Kasumi-1 (cell line): ENCODE measurements at regions not wholly inside any gene's neighbourhood (a gene's known extent, or its start where the extent isn't known, plus 50 kb on each side); places are given as distances from the start of the nearest gene placed in this dataset.

Source experiments
- DNase-seq, 2 experiments: peaks; one replicate each; lab custom pipeline; 2025; lab: John Stamatoyannopoulos, UW

DNA sequence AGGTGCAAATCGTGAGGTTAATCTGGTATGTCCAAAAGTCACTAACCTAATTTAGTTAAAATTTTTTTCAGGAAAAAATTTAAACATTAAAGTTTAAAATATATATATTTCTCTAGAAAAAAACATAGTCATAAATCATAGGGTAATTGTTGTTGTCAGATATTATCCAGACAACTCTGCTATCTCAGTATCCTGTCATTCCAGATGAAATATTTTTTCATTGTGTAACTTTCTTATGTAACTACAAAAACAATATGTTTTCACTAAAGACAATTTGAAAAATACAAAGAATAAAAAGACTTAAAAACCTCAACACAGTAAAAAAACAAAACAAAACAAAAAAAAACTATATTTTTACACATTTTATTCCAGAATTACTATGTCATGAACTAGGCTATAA lies 57.6 kb downstream of the TENT5A start:
- no peak for DNase-seq

DNA sequence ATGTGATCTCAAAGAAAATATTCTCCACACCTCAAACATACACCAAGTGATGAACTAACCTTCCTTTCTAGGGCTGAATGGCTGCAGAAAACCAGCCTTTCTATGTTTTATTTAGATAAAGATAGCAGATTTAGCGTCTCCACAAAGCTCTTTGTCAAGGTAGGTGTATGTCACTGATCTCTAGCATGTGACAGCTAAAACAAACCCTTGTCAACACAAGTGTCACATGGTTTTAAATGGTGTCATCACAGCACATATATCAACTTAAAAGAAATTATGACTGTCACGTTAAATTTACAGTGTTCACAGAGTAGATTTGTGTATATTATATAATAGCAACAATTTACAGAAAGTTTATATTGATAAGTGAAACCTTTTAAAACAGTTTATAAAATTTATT lies 58.3 kb downstream of the TENT5A start:
- no peak for DNase-seq

DNA sequence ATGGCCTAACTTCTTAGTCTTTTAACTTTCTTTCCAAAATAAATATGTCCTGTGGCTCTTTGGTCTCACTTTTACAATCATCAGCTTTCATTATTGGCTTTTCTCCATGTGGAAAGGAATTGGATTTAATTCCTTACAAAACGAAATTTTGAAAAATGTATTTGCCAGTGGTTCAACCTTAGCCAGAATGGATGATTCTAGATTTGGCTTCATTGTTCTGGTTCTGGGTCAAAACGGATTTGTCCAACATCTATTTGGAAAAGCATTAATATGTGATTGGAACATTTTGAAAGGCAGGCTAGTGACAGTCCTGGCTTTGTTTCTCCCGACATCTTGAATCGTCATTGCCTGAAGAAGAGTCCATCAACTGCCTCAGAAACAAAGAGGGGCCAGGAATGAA lies 59.2 kb downstream of the TENT5A start:
- DNase-seq, result no peak

GRCh38 chr6:81690073-81690472 lies 62.4 kb downstream of the TENT5A start:
- no peak for DNase-seq

DNA sequence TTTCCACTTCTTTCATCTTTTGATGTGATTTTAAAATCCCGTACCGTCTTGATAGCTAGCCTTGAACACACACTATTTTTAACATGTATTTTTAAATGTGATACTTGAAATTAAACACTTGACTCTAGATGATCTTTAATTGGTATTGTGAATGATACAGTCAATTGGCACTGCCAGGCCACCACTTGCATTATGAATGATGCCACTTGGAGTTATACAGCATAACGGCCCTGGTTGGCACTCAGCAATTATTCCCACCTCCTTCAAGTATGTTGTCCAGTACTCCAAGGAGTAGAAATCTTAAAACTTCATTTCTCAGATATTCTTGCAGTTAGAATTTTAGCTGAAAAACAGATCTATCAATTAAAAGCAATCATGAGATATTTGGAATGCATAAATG lies 62.9 kb downstream of the TENT5A start:
- no peak for DNase-seq

DNA sequence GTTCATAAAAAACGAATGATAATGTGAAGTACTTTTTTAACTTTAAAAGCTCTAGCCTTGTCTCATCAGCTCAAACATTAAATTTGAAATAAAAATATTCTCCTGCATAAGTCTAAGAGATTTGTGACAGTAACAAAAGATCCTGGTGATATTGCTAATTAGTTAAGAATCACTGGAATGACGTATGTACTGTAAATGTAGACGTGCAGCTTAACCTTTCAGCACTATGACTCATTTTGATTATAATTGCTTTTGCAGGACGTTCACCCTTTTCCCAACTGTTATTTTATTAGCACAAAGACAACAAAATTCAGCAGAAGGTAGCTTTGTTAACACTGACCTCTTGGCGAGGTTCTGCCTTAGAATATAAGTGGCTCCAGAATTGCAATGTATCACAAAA lies 68.6 kb downstream of the TENT5A start:
- no peak for DNase-seq

GRCh38 chr6:81682858-81683620 lies 69.4 kb downstream of the TENT5A start:
- no peak for DNase-seq

DNA sequence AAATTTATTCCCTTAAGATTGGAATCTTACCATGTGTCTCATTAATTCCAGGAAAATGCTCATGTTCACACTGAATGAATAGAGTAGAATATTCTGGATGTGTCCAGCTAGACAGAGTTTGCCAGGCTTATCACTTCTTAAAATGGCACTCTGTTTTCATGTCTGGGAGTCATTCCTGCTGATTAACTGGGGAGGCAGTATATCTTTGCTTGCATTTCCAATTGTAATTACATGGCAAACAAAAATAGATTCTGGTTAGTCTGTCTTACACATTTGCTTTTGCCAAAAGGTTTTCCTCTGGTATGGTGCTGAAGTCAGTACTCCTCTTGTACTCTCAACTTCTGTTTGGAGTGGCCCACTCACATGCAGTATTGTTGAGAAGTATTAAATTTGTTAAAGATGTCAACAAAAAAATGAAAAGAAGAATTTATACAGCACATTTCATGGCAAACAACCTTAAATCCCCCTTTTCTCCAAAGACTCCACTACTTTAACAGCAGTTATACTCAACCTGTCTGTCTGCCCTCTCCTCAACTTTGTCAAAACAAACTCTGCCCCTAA lies 70.2 kb downstream of the TENT5A start:
- DNase-seq, result no peak

DNA sequence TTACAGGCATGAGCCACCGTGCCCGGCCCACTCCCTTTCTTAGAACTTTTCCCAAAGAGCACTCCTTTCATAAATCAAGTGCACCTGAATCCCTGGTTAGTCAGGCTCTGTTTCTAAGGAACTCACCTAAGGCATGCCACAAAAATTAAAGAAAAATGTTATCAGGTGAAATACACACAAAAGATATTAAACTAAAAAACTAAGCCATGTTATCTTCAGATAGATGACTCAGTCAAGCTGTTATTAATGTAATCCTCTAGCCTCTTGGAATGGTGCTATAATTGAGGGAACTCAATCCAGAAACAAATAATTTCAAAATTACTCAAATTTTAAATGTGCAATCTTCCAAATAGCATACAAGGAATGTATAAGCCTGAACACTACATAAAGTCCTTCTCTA lies 83.0 kb downstream of the TENT5A start:
- no peak for DNase-seq

GRCh38 chr6:81668615-81669047 lies 83.8 kb downstream of the TENT5A start:
- no peak for DNase-seq

DNA sequence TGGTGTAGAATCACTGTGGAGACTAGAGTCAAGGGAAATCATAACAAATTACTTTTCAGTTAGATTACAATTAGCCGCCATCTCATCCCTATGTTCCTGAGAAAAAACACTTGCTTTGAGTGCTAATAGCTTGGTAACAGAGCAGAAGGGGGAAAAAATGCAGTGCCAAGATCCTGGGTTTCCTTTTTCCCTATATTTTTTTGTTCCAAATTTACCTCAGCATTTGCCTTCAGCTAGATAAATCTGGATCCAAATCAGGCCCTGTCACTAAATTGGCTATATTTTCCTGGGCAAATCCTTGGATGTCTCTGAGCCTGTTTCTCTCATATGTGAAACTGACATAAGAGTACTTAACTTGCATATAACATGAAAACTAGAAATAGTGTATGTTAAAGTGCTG lies 86.0 kb downstream of the TENT5A start:
- DNase-seq, result no peak

- DNase-seq, result no peak
Observed at GRCh38 chr6:81656231-81656630, 96.2 kb downstream of the TENT5A start.

DNA sequence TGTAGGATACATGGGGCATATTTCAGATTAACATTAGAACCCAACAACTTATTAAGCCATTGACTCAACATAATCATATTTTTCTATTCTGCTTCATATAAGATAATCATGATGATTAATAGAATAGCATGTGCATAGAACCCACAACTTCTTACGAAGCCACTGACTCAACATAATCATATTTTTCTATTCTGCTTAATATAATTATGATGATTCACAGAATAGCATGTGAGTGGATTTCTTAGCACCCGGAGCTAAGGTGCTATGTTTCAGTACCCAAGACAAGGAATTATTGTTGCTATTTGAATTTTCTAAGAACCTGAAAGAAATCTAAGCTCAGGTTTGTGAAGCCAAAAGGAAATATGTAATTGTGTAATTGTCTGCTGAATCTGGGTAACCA lies 96.8 kb downstream of the TENT5A start:
- no peak for DNase-seq

GRCh38 chr6:81648502-81648901 lies 104.0 kb downstream of the TENT5A start:
- DNase-seq, result no peak

GRCh38 chr6:81643156-81643555 lies 109.3 kb downstream of the TENT5A start:
- no peak for DNase-seq

- no peak for DNase-seq
Observed at GRCh38 chr6:81640891-81641290, 111.6 kb downstream of the TENT5A start.

DNA sequence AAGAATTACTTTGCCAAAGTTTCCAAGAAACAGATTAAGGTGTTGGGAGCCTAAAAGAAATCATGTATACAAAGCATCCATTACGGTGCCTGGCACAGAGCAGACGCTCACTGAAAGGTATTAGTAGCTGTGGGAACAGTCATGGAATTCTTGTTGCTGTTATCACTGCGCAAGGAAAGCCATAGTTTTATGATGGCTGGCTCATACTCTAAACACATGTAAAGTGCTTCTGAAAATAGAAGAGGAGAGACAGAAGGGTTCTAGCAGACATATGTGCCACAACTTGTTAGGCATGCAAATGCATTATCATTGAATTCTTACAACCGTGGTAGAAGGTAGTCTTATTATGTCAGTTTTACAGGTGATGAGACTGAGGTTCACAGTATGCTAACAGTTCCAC lies 112.4 kb downstream of the TENT5A start:
- no peak for DNase-seq

- DNase-seq, result no peak
Observed at GRCh38 chr6:81638366-81638765, 114.1 kb downstream of the TENT5A start.

GRCh38 chr6:81636930-81637568 lies 115.4 kb downstream of the TENT5A start:
- DNase-seq, result no peak

DNA sequence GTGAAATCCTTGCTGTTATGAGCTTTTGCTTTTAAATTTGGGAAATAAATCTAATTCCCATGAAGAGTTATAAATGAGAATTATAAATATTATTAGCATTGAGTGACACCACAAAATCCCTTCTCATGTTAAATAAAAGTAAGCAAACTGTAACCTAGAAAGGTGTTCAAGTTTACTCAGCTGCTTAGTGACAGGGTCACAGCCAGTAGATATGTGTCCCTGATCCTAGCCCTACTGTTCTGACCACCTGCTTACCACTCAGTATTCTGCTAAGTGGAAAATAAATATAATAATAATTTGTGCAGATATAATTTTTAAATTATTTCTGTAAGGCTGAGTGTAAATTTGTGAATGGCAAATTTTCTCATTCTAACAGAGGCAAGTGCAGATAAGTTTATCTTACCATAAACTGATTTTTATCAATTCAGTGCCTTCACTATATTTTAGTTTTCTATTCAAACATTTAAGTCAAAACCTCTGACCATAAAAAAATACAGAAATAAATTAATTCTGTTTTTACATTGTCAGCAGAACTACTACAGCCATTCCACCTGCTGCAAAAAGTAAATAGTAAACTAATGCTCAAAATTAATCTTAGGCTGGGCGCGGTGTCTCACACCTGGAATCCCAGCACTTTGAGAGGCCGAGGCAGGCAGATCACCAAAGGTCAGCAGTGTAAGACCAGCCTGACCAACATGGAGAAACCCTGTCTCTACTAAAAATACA lies 118.2 kb downstream of the TENT5A start:
- DNase-seq, result no peak

DNA sequence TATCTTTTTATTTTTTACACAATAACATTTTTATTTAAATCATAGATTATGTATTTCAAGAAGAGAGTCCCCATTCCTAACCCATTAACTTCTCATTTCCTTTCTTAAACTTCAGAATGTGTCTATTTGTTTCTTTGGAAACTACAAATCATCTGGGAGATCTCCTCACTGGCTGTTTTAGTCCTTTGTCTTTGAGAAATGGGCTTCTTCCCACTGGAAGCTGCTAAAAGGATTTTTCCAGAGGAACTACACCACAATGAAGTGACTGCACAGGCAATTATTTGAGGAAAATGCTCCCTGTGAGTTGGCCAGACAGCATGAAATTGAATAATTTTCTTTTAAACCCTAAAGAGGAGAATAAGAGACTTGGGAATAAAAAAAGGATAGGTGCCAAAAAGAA lies 119.1 kb downstream of the TENT5A start:
- DNase-seq, result no peak

DNA sequence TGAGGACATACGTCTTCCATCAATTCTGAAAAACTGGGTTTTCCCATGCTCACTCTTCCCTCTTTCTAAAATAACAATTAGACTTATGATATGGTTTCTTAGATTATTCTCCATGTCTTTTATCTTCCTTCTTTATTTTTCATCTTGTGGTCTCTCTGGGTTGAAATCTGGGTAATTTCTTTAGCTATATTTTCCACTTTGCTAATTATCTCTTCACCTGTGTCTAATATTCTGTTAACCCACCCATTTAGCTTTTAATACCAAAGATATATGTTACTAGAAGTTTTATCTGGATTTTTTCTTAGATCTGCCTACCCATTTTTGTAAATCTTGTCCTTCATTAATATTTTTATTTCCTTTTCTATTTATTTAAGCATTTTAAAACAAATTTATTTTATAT lies 121.8 kb downstream of the TENT5A start:
- DNase-seq, result no peak

DNA sequence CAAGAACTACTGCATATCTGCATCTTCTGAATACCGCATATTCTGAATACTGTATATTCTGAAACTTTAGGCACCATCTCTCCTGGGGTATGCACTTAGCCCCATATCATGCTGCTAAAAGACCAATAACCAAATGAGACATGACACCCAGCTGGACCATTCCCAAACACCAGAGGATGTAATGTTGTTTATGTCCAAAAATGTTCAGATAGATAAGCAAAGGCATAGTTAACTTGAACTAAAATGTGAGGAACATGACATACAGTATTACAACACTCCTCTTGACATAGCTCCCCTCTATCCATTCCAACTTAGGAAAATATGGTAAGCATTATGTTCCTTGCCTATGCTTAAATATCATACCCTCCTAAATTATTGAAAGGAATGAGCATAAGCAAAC lies 127.3 kb downstream of the TENT5A start:
- no peak for DNase-seq
